H1 (cell line): ENCODE measurements at regions not wholly inside any gene's neighbourhood (a gene's known extent, or its start where the extent isn't known, plus 50 kb on each side); places are given as distances from the start of the nearest gene placed in this dataset.

Experiments used
- CTCF ChIA-PET: fragments of 300-600 bp; sonication (Branson Sonifier 250); formaldehyde crosslinking; loops from one replicate; lab custom pipeline; 2021; ENCODE audit not compliant: partially characterized antibody; lab: Charles Lee
- POLR2A ChIA-PET: fragments of 300-600 bp; sonication (Branson Sonifier 250); formaldehyde crosslinking; loops from one replicate; lab custom pipeline; 2021; ENCODE audit warnings: inconsistent platforms; ENCODE audit not compliant: partially characterized antibody; lab: Charles Lee
- DNase-seq, 2 experiments: peaks; one replicate each; pipeline versions ENCODE4 v3.0.0 to v3.0.0-alpha.2; 2010 to 2022; ENCODE audit warnings: low spot score in 2 of 2, low read depth in 1 of 2, mixed read lengths in 1 of 2
- FAIRE-seq: peaks from 2 replicates; lab custom pipeline; 2011; peaks lifted over from hg19 to GRCh38; lab: Jason Lieb, UNC
- H2AFZ ChIP-seq: 2 replicates; pipeline ENCODE4 v1.8.1; 2012; ENCODE audit warnings: low read length, inconsistent platforms
- H2AK5ac ChIP-seq: 2 replicates; pipeline ENCODE4 v1.6.1; 2013; ENCODE audit warnings: low read depth, low read length
- H2BK120ac ChIP-seq: replicated peaks from 2 replicates; pipeline ENCODE3; 2013; ENCODE audit warnings: low read depth, low read length, inconsistent platforms
- H2BK12ac ChIP-seq: 2 replicates; pipeline ENCODE4 v1.6.1; 2013; ENCODE audit warnings: low read depth, low read length
- H2BK15ac ChIP-seq: 2 replicates; pipeline ENCODE4 v1.6.1; 2013; ENCODE audit warnings: low read length
- H2BK20ac ChIP-seq: 2 replicates; pipeline ENCODE4 v1.6.1; 2013; ENCODE audit warnings: low read length
- H2BK5ac ChIP-seq: 2 replicates; pipeline ENCODE4 v1.6.1; 2013; ENCODE audit warnings: low read depth, low read length
- H3K14ac ChIP-seq: 2 replicates; pipeline ENCODE4 v1.6.1; 2013; ENCODE audit warnings: inconsistent platforms; ENCODE audit not compliant: insufficient read length
- H3K18ac ChIP-seq: 2 replicates; pipeline ENCODE4 v1.6.1; 2013; ENCODE audit warnings: low read length; ENCODE audit errors: extremely low read depth
- H3K23ac ChIP-seq: 2 replicates; pipeline ENCODE4 v1.6.1; 2013; ENCODE audit warnings: inconsistent platforms; ENCODE audit not compliant: insufficient read length
- H3K23me2 ChIP-seq: 2 replicates; pipeline ENCODE4 v1.6.1; 2013; ENCODE audit warnings: low read depth, low read length
- H3K27ac ChIP-seq: 2 replicates; pipeline ENCODE4 v1.6.1; 2011; ENCODE audit warnings: low read depth, low read length, inconsistent platforms
- H3K27me3 ChIP-seq, 4 experiments: replicated peaks in 1 of 4; 1 replicate in 1 of 4; 2 replicates in 3 of 4; pipeline versions ENCODE4 v1.6.1 to v1.8.1; 2011 to 2013; ENCODE audit warnings: low read length in 3 of 4, mild to moderate bottlenecking in 3 of 4, inconsistent platforms in 2 of 4, mixed read lengths in 2 of 4, moderate library complexity in 1 of 4; ENCODE audit not compliant: control insufficient read depth in 3 of 4, insufficient read depth in 3 of 4; ENCODE audit errors: extremely low read depth in 1 of 4
- H3K36me3 ChIP-seq, 4 experiments: 2 replicates each; pipeline versions ENCODE4 v1.6.1 to v1.8.1; 2011 to 2013; ENCODE audit warnings: mild to moderate bottlenecking in 4 of 4, low read length in 3 of 4, moderate library complexity in 2 of 4, control low read depth in 1 of 4, inconsistent platforms in 1 of 4; ENCODE audit not compliant: insufficient read depth in 4 of 4, control insufficient read depth in 2 of 4
- H3K4ac ChIP-seq: replicated peaks from 2 replicates; pipeline ENCODE3; 2013; ENCODE audit warnings: low read length, low read depth, mixed read lengths, inconsistent platforms; ENCODE audit not compliant: insufficient read length
- H3K4me1 ChIP-seq, 4 experiments: replicated peaks in 1 of 4; 1 replicate in 1 of 4; 2 replicates in 3 of 4; pipeline versions ENCODE4 v1.6.1 to v1.8.1; 2011 to 2013; ENCODE audit warnings: low read length in 3 of 4, inconsistent platforms in 2 of 4, mixed read lengths in 1 of 4; ENCODE audit not compliant: insufficient read depth in 4 of 4, control insufficient read depth in 3 of 4
- H3K4me2 ChIP-seq, 2 experiments: 2 replicates each; pipeline versions ENCODE4 v1.6.1 to v1.8.1; 2011 to 2013; ENCODE audit warnings: low read depth in 2 of 2, low read length in 2 of 2, control low read depth in 1 of 2, inconsistent platforms in 1 of 2, mild to moderate bottlenecking in 1 of 2; ENCODE audit not compliant: insufficient read depth in 1 of 2
- H3K4me3 ChIP-seq, 4 experiments: fragments of 200-600, 300-600 bp in 1 of 4; sonication (generic), shearing (Covaris generic), sonication (Bioruptor Twin) in 1 of 4; 2 replicates each; pipeline versions ENCODE4 v1.5.1 to v1.8.1; 2011 to 2016; ENCODE audit warnings: low read length in 4 of 4, low read depth in 3 of 4, control low read depth in 2 of 4, inconsistent platforms in 2 of 4, mild to moderate bottlenecking in 2 of 4, mixed read lengths in 1 of 4, moderate library complexity in 1 of 4; ENCODE audit not compliant: insufficient read depth in 2 of 4; ENCODE audit errors: extremely low read depth in 1 of 4
- H3K56ac ChIP-seq: replicated peaks from 2 replicates; pipeline ENCODE3; 2013; ENCODE audit warnings: low read depth, mild to moderate bottlenecking, mixed read lengths, low read length, inconsistent platforms; ENCODE audit not compliant: insufficient read length
- H3K79me1 ChIP-seq: 2 replicates; pipeline ENCODE4 v1.6.1; 2013; ENCODE audit warnings: low read depth, low read length, control low read depth
- H3K79me2 ChIP-seq, 2 experiments: 2 replicates each; pipeline versions ENCODE4 v1.6.1 to v1.8.1; 2012 to 2013; ENCODE audit warnings: low read length in 2 of 2, mild to moderate bottlenecking in 2 of 2, inconsistent platforms in 1 of 2; ENCODE audit not compliant: insufficient read depth in 2 of 2, control insufficient read depth in 1 of 2
- H3K9ac ChIP-seq, 4 experiments: replicated peaks in 1 of 4; 1 replicate in 1 of 4; 2 replicates in 3 of 4; pipeline versions ENCODE4 v1.6.1 to v1.8.1; 2011 to 2013; ENCODE audit warnings: low read depth in 3 of 4, low read length in 3 of 4, control low read depth in 2 of 4, mild to moderate bottlenecking in 2 of 4, moderate library complexity in 2 of 4, inconsistent platforms in 1 of 4; ENCODE audit errors: extremely low read depth in 1 of 4
- H3K9me3 ChIP-seq, 2 experiments: 2 replicates each; pipeline versions ENCODE4 v1.6.1 to v1.8.1; 2012 to 2013; ENCODE audit warnings: mild to moderate bottlenecking in 2 of 2, moderate library complexity in 2 of 2, control low read depth in 1 of 2, inconsistent platforms in 1 of 2, low read depth in 1 of 2, low read length in 1 of 2, mixed read lengths in 1 of 2; ENCODE audit not compliant: insufficient read depth in 2 of 2
- H4K20me1 ChIP-seq, 2 experiments: replicated peaks in 1 of 2; 2 replicates each; pipeline versions ENCODE3 to v1.8.1; 2011 to 2013; ENCODE audit warnings: inconsistent platforms in 2 of 2, low read length in 2 of 2, mild to moderate bottlenecking in 1 of 2; ENCODE audit not compliant: insufficient read depth in 2 of 2, control insufficient read depth in 1 of 2
- H4K5ac ChIP-seq: 2 replicates; pipeline ENCODE4 v1.6.1; 2013; ENCODE audit warnings: low read length, low read depth, mixed read lengths, inconsistent platforms; ENCODE audit not compliant: insufficient read length
- H4K8ac ChIP-seq: 2 replicates; pipeline ENCODE4 v1.8.0; 2013; ENCODE audit warnings: mild to moderate bottlenecking, moderate library complexity, low read length, inconsistent platforms; ENCODE audit not compliant: insufficient read depth; ENCODE audit errors: extremely low read depth
- H4K91ac ChIP-seq: replicated peaks from 2 replicates; pipeline ENCODE3; 2013; ENCODE audit warnings: low read length, mixed read lengths, inconsistent platforms; ENCODE audit not compliant: insufficient read length
- BRCA1 ChIP-seq: IDR thresholded peaks from 2 replicates; pipeline ENCODE4 v1.6.1; 2012; ENCODE audit warnings: low read depth, low read length, improper control_type of control experiment
- CBX5 ChIP-seq: fragments of 300-800, 300-1000 bp; sonication (generic); IDR thresholded peaks from 2 replicates; pipeline ENCODE4 v1.7.1; 2016; ENCODE audit warnings: antibody characterized with exemption, low read length, low read depth
- CHD1 ChIP-seq: IDR thresholded peaks from 2 replicates; pipeline ENCODE4 v1.6.1; 2012; ENCODE audit warnings: low read depth, low read length, improper control_type of control experiment
- GABPA ChIP-seq: IDR thresholded peaks from 2 replicates; pipeline ENCODE4 v1.6.1; 2011; ENCODE audit warnings: mild to moderate bottlenecking, low read length, moderate library complexity, borderline replicate concordance; ENCODE audit not compliant: insufficient read depth
- HDAC2 ChIP-seq, 2 experiments: fragments of 300-600 bp in 1 of 2; sonication (generic) in 1 of 2; IDR thresholded peaks; 2 replicates each; pipeline ENCODE4 v1.6.1; 2011 to 2012; ENCODE audit warnings: low read depth in 2 of 2, low read length in 2 of 2, mild to moderate bottlenecking in 2 of 2, moderate library complexity in 2 of 2, borderline replicate concordance in 1 of 2, inconsistent platforms in 1 of 2
- KDM1A ChIP-seq: fragments of 200-600, 300-600 bp; sonication (generic); IDR thresholded peaks from 2 replicates; pipeline ENCODE4 v1.7.1; 2016; ENCODE audit warnings: mild to moderate bottlenecking, low read length, borderline replicate concordance
- PHF8 ChIP-seq: fragments of 200-600 bp; sonication (generic); conservative IDR thresholded peaks from 2 replicates; pipeline ENCODE4 v1.7.1; 2012; ENCODE audit warnings: low read depth, mild to moderate bottlenecking, inconsistent platforms, low read length, moderate library complexity
- SAP30 ChIP-seq: fragments of 300-600 bp; sonication (generic); IDR thresholded peaks from 2 replicates; pipeline ENCODE4 v1.7.1; 2012; ENCODE audit warnings: low read length, moderate library complexity, mild to moderate bottlenecking, inconsistent platforms; ENCODE audit not compliant: insufficient read depth, insufficient replicate concordance
- SIRT6 ChIP-seq: IDR thresholded peaks from one replicate; pipeline ENCODE4 v1.7.1; 2012; ENCODE audit warnings: low read length, inconsistent platforms
- YY1 ChIP-seq: IDR thresholded peaks from 2 replicates; pipeline ENCODE4 v1.6.1; 2011; ENCODE audit warnings: low read depth, mild to moderate bottlenecking, low read length
- WGBS, 2 experiments: shearing (Covaris generic) in 1 of 2; methylation state at CpG; one replicate each; pipeline versions ENCODE4 v1.1.6 to v1.1.7; 2013 to 2015; ENCODE audit warnings: low lambda C conversion rate in 2 of 2, mixed read lengths in 2 of 2, inconsistent platforms in 1 of 2, low coverage in 1 of 2, missing lambda C conversion rate in 1 of 2; ENCODE audit not compliant: insufficient replicate concordance in 2 of 2, insufficient coverage in 1 of 2, insufficient read length in 1 of 2; ENCODE audit errors: extremely low coverage in 1 of 2, missing lambda C conversion rate in 1 of 2; 5-methylcytosine and 5-hydroxymethylcytosine counted together
- TF ChIP-seq, protein P1 (sequence below), 3 experiments: IDR thresholded peaks; 1 replicate in 2 of 3; 2 replicates in 1 of 3; pipeline versions ENCODE4 v1.5.1 to v1.6.1; 2011; ENCODE audit warnings: low read length in 3 of 3, mild to moderate bottlenecking in 3 of 3, inconsistent platforms in 2 of 3, low read depth in 1 of 3, moderate library complexity in 1 of 3; ENCODE audit not compliant: insufficient read depth in 1 of 3; ENCODE audit errors: control extremely low read depth in 1 of 3

GRCh38 chr7:142414915-142415314 lies 157.1 kb upstream of the PRSS58 start:
- no peak overlapping the region for H3K27ac ChIP-seq
- H3K79me1 ChIP-seq, result no peaks in the 10 kb centered on the region
- POLR2A ChIA-PET, result no interaction called here

More at GRCh38 chr7:142414915-142415314, 157.1 kb upstream of the PRSS58 start:
- DNase-seq (no peak), FAIRE-seq (no peak)
- Histone ChIP-seq H3K36me3 (no peaks in the 10 kb centered on the region), H3K23me2 (no peaks in the 10 kb centered on the region), H3K4me2 (no peak overlapping the region), H3K9me3 (no peaks in the 10 kb centered on the region), H3K79me2 (no peaks in the 10 kb centered on the region), H3K4me1 (peaks cover 0 to 3% (median 0%) of the 10 kb centered on the region in 4 experiments; a peak in 2 of 7 replicates), H4K5ac (no peak overlapping the region), H2BK12ac (no peak overlapping the region), H3K23ac (no peak overlapping the region), H3K4ac (no peak overlapping the region), H4K8ac (no peak overlapping the region), H3K4me3 (no peak overlapping the region), H2BK120ac (no peak overlapping the region), H2AK5ac (no peak overlapping the region), H3K14ac (no peak overlapping the region), H3K9ac (no peak overlapping the region), H2BK15ac (no peak overlapping the region), H4K20me1 (no peaks in the 10 kb centered on the region), H2AFZ (peak overlapping the region; percentile 71; the same call in 1 of the 2 replicates), H2BK20ac (no peak overlapping the region), H4K91ac (no peak overlapping the region), H2BK5ac (no peak overlapping the region), H3K18ac (no peak overlapping the region), H3K56ac (no peak overlapping the region), H3K27me3 (no peaks in the 10 kb centered on the region)
- WGBS, 2 experiments, result 91% methylated on average over 4 of the region's 4 CpGs; no CpG with 5 or more reads in 1 of the 2 experiments
- CTCF ChIA-PET, result interaction anchor here (0.6 to 7.2 kb wide), 13 partner anchors 8 to 112 kb away, joined by 3 to 78 read pairs (median 5); no protein-coding TSS in a partner anchor
- TF ChIP-seq SAP30 (no peak), SIRT6 (no peak), KDM1A (no peak), BRCA1 (no peak), CBX5 (no peak), YY1 (no peak), CHD1 (no peak), PHF8 (no peak), GABPA (no peak), HDAC2 (IDR thresholded peaks at IDR 0.05; ENCODE audit: borderline replicate concordance in 1 of 2, low read depth in 2 of 2, low read length in 2 of 2) (no peak)
- TF ChIP-seq, protein P1, sequence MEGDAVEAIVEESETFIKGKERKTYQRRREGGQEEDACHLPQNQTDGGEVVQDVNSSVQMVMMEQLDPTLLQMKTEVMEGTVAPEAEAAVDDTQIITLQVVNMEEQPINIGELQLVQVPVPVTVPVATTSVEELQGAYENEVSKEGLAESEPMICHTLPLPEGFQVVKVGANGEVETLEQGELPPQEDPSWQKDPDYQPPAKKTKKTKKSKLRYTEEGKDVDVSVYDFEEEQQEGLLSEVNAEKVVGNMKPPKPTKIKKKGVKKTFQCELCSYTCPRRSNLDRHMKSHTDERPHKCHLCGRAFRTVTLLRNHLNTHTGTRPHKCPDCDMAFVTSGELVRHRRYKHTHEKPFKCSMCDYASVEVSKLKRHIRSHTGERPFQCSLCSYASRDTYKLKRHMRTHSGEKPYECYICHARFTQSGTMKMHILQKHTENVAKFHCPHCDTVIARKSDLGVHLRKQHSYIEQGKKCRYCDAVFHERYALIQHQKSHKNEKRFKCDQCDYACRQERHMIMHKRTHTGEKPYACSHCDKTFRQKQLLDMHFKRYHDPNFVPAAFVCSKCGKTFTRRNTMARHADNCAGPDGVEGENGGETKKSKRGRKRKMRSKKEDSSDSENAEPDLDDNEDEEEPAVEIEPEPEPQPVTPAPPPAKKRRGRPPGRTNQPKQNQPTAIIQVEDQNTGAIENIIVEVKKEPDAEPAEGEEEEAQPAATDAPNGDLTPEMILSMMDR (IDR thresholded peaks at IDR 0.05; ENCODE audit: control extremely low read depth in 1 of 3, insufficient read depth in 1 of 3, low read depth in 1 of 3, low read length in 3 of 3), result no peak
